B cell (primary cell): ENCODE measurements at regions not wholly inside any gene's neighbourhood (a gene's known extent, or its start where the extent isn't known, plus 50 kb on each side); places are given as distances from the start of the nearest gene placed in this dataset.
"Not testable (repeated sequence)": the region's sequence is repeated elsewhere in the genome, so short reads cannot be mapped to it uniquely, and the experiment has no call there.

ENCODE experiments used
- ATAC-seq: fragments of 200-7000 bp; cut with Tn5 transposase; one replicate; pipeline ENCODE4 v1.10.0; 2021; ENCODE audit warnings: low read depth, mild to moderate bottlenecking, moderate number of reproducible peaks, moderate library complexity
- CTCF ChIA-PET: fragments of 350-600 bp; sonication (Branson Sonifier 250); formaldehyde crosslinking; loops from one replicate; lab custom pipeline; 2021; ENCODE audit warnings: antibody characterized with exemption, inconsistent platforms; lab: Charles Lee
- POLR2A ChIA-PET: fragments of 350-600 bp; sonication (Branson Sonifier 250); formaldehyde crosslinking; loops from one replicate; lab custom pipeline; 2021; ENCODE audit warnings: antibody characterized with exemption; lab: Charles Lee
- DNase-seq: peaks from one replicate; pipeline ENCODE4 v3.0.0; 2013
- H2AFZ ChIP-seq: 2 replicates; pipeline ENCODE4 v1.6.1; 2012; ENCODE audit warnings: mild to moderate bottlenecking, low read depth, low read length; ENCODE audit not compliant: insufficient read depth, poor library complexity, severe bottlenecking
- H3K27ac ChIP-seq, 2 donors: 1 replicate in 1 of 2; 2 replicates in 1 of 2; pipeline ENCODE4 v1.5.1; 2012 to 2013; ENCODE audit warnings: low read length in 2 of 2, mild to moderate bottlenecking in 2 of 2, moderate library complexity in 1 of 2
- H3K27me3 ChIP-seq, 4 experiments: fragments of 200-600 bp in 1 of 4; sonication (generic) in 1 of 4; replicated peaks in 1 of 4; 1 replicate in 2 of 4; 2 replicates in 2 of 4; pipeline versions ENCODE4 v1.6.1 to v1.7.0; 2013 to 2016; ENCODE audit warnings: low read length in 3 of 4, mild to moderate bottlenecking in 2 of 4, mixed read lengths in 1 of 4, moderate library complexity in 1 of 4; ENCODE audit not compliant: insufficient read depth in 4 of 4, control insufficient read depth in 3 of 4; ENCODE audit errors: control extremely low read depth in 1 of 4
- H3K36me3 ChIP-seq, 2 experiments: replicated peaks in 1 of 2; 1 replicate in 1 of 2; 2 replicates in 1 of 2; pipeline versions ENCODE4 v1.6.1 to v1.7.1; 2013; ENCODE audit warnings: low read length in 1 of 2; ENCODE audit not compliant: insufficient read depth in 2 of 2, control insufficient read depth in 1 of 2; ENCODE audit errors: control extremely low read depth in 1 of 2, extremely low read depth in 1 of 2
- H3K4me1 ChIP-seq, 2 donors: fragments of 200-600 bp in 1 of 2; sonication (generic) in 1 of 2; 1 replicate in 1 of 2; 2 replicates in 1 of 2; pipeline versions ENCODE4 v1.5.1 to v1.6.1; 2013 to 2017; ENCODE audit warnings: low read length in 2 of 2; ENCODE audit not compliant: control insufficient read depth in 2 of 2, insufficient read depth in 2 of 2
- H3K4me2 ChIP-seq: replicated peaks from 2 replicates; pipeline ENCODE3; 2012; ENCODE audit warnings: mild to moderate bottlenecking, low read depth, low read length; ENCODE audit not compliant: poor library complexity, severe bottlenecking
- H3K4me3 ChIP-seq, 5 experiments: fragments of 200-600 bp in 1 of 5; sonication (generic) in 1 of 5; 1 replicate in 3 of 5; 2 replicates in 2 of 5; pipeline versions ENCODE4 v1.5.1 to v1.7.0; 2011 to 2016; ENCODE audit warnings: low read length in 4 of 5, mild to moderate bottlenecking in 4 of 5, low read depth in 2 of 5, control low read depth in 1 of 5, moderate library complexity in 1 of 5; ENCODE audit not compliant: insufficient read depth in 1 of 5; ENCODE audit errors: control extremely low read depth in 1 of 5, extremely low read depth in 1 of 5
- H3K79me2 ChIP-seq: fragments of 200-600 bp; sonication (generic); one replicate; pipeline ENCODE4 v1.6.0; 2016; ENCODE audit warnings: low read length; ENCODE audit not compliant: control insufficient read depth, insufficient read depth
- H3K9ac ChIP-seq: fragments of 200-600 bp; sonication (generic); 2 replicates; pipeline ENCODE4 v1.6.1; 2017; ENCODE audit warnings: mild to moderate bottlenecking, low read length, moderate library complexity
- H3K9me3 ChIP-seq, 3 donors: one replicate each; pipeline versions ENCODE4 v1.6.1 to v1.7.1; 2013; ENCODE audit warnings: low read length in 2 of 3; ENCODE audit not compliant: control insufficient read depth in 2 of 3, insufficient read depth in 1 of 3; ENCODE audit errors: control extremely low read depth in 1 of 3
- H4K20me1 ChIP-seq: 2 replicates; pipeline ENCODE4 v1.6.0; 2012; ENCODE audit warnings: mild to moderate bottlenecking, low read length; ENCODE audit not compliant: insufficient read depth, control insufficient read depth, poor library complexity, severe bottlenecking
- H3K27ac Mint-ChIP-seq: one replicate; pipeline ENCODE4 v1.8.0; 2021; ENCODE audit warnings: mixed read lengths
- H3K27me3 Mint-ChIP-seq: one replicate; pipeline ENCODE4 v1.8.0; 2021; ENCODE audit warnings: mixed read lengths
- H3K4me1 Mint-ChIP-seq: one replicate; pipeline ENCODE4 v1.8.0; 2021; ENCODE audit warnings: mixed read lengths
- H3K4me3 Mint-ChIP-seq: one replicate; pipeline ENCODE4 v1.8.0; 2021; ENCODE audit warnings: mixed read lengths
- H3K9me3 Mint-ChIP-seq: one replicate; pipeline ENCODE4 v1.8.0; 2022; ENCODE audit warnings: mixed read lengths; ENCODE audit not compliant: insufficient read depth
- EZH2 ChIP-seq: IDR thresholded peaks from 2 replicates; pipeline ENCODE4 v1.6.1; 2012; ENCODE audit warnings: borderline replicate concordance, low read depth, mild to moderate bottlenecking, moderate library complexity, low read length; ENCODE audit not compliant: insufficient read depth, poor library complexity, severe bottlenecking
- WGBS: methylation state at CpG from one replicate; pipeline ENCODE4 v1.1.5; 2013; ENCODE audit warnings: missing lambda C conversion rate; ENCODE audit not compliant: insufficient coverage; 5-methylcytosine and 5-hydroxymethylcytosine counted together
- intact Hi-C: fragments of 100-400 bp; cut with micrococcal nuclease; formaldehyde crosslinking; loops from one replicate; pipeline ENCODE4 v1.10.0; 2022
- TF ChIP-seq, protein P1 (sequence below): fragments of 200-600 bp; IDR thresholded peaks from one replicate; pipeline ENCODE4 v1.8.0; 2022; ENCODE audit warnings: antibody characterized with exemption, mild to moderate bottlenecking

DNA sequence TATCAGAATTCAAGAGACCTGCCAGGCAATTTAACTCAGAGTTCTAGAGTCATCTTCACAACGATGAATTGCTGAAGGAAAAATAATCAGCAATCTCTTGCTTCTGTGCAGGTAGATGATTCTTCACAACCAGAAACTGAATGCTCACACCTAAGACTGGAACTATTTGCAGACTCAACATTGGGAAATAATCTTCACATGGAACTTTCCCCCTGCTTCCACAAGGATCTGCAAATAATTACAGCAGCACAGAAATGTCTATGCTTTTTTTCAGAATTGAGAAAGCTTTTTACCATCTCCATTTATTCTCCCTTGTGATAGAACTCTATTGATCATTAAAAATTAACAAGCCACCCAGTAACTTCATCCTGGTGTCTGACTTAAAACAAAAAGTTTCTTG lies 282.8 kb downstream of the AHR start:
- Histone ChIP-seq H3K36me3 (no peaks in the 10 kb centered on the region), H4K20me1 (no peaks in the 10 kb centered on the region), H3K9me3 (peaks cover 0 to under 1% (median 0%) of the 10 kb centered on the region in 3 donors), H3K4me3 (no peak overlapping the region), H3K4me2 (no peak overlapping the region), H2AFZ (no peak overlapping the region), H3K9ac (no peak overlapping the region), H3K27me3 (no peaks in the 10 kb centered on the region), H3K79me2 (no peaks in the 10 kb centered on the region), H3K4me1 (no peaks in the 10 kb centered on the region), H3K27ac (no peak overlapping the region)
- no peak overlapping the region for H3K4me3 Mint-ChIP-seq
- no peaks in the 10 kb centered on the region for H3K4me1 Mint-ChIP-seq
- no peak for ATAC-seq
- DNase-seq: no peak
- intact Hi-C loops: no loop called here
- ChIA-PET POLR2A (no interaction called here), CTCF (no interaction called here)
- H3K9me3 Mint-ChIP-seq: peaks cover 4% of the 10 kb centered on the region
- TF ChIP-seq, protein P1, sequence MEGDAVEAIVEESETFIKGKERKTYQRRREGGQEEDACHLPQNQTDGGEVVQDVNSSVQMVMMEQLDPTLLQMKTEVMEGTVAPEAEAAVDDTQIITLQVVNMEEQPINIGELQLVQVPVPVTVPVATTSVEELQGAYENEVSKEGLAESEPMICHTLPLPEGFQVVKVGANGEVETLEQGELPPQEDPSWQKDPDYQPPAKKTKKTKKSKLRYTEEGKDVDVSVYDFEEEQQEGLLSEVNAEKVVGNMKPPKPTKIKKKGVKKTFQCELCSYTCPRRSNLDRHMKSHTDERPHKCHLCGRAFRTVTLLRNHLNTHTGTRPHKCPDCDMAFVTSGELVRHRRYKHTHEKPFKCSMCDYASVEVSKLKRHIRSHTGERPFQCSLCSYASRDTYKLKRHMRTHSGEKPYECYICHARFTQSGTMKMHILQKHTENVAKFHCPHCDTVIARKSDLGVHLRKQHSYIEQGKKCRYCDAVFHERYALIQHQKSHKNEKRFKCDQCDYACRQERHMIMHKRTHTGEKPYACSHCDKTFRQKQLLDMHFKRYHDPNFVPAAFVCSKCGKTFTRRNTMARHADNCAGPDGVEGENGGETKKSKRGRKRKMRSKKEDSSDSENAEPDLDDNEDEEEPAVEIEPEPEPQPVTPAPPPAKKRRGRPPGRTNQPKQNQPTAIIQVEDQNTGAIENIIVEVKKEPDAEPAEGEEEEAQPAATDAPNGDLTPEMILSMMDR: no peak
- no peak for TF ChIP-seq EZH2
- H3K27me3 Mint-ChIP-seq: peaks cover 2% of the 10 kb centered on the region
- whole genome bisulfite sequencing: no CpG with 5 or more reads among the region's 1 CpG
- no peak overlapping the region for H3K27ac Mint-ChIP-seq

DNA sequence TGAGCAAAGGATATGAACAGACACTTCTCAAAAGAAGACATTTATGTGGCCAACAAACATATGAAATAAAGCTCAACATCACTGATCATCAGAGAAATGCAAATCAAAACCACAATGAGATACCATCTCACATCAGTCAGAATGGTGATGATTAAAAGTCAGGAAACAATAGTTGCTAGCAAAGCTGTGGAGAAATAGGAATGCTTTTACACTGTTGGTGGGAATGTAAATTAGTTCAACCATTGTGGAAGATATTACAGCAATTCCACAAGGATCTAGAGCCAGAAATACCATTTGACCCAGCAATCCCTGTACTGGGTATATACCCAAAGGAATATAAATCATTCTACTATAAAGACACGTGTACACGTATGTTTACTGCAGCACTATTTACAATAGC lies 284.2 kb downstream of the AHR start:
- CTCF ChIA-PET, H3K4me3 Mint-ChIP-seq, H3K4me2 ChIP-seq, H3K36me3 ChIP-seq, DNase-seq, H3K27ac ChIP-seq, H3K9ac ChIP-seq, H3K4me3 ChIP-seq, H3K27me3 Mint-ChIP-seq, H2AFZ ChIP-seq, H3K9me3 Mint-ChIP-seq, H3K27ac Mint-ChIP-seq, POLR2A ChIA-PET, intact Hi-C loops, H3K79me2 ChIP-seq, H3K27me3 ChIP-seq, H3K4me1 ChIP-seq, H3K9me3 ChIP-seq, ATAC-seq, H4K20me1 ChIP-seq, H3K4me1 Mint-ChIP-seq: not testable (repeated sequence)
- no CpG with 5 or more reads among the region's 2 CpGs for WGBS
